H9 (cell line): ENCODE measurements at regions not wholly inside any gene's neighbourhood (a gene's known extent, or its start where the extent isn't known, plus 50 kb on each side); places are given as distances from the start of the nearest gene placed in this dataset.

Experiments
- DNase-seq: peaks from one replicate; pipeline ENCODE4 v3.0.0-alpha.2; 2017
- H2AFZ ChIP-seq: one replicate; pipeline ENCODE4 v1.6.1; 2013; ENCODE audit warnings: mild to moderate bottlenecking, low read length, control low read depth, moderate library complexity
- H2AK5ac ChIP-seq: 2 replicates; pipeline ENCODE4 v1.6.1; 2013; ENCODE audit warnings: low read length, control low read depth, mixed read lengths; ENCODE audit not compliant: insufficient read length
- H2BK120ac ChIP-seq: one replicate; pipeline ENCODE4 v1.6.1; 2013; ENCODE audit warnings: low read depth, mild to moderate bottlenecking, low read length, control low read depth, inconsistent platforms; ENCODE audit not compliant: poor library complexity, severe bottlenecking
- H2BK12ac ChIP-seq: 2 replicates; pipeline ENCODE4 v1.6.1; 2013; ENCODE audit warnings: low read length, control low read depth, mixed read lengths, low read depth; ENCODE audit not compliant: insufficient read length
- H2BK15ac ChIP-seq: 2 replicates; pipeline ENCODE4 v1.6.1; 2013; ENCODE audit warnings: low read depth, low read length, control low read depth
- H2BK20ac ChIP-seq: one replicate; pipeline ENCODE4 v1.6.1; 2013; ENCODE audit warnings: low read depth, mild to moderate bottlenecking, low read length, control low read depth, inconsistent platforms; ENCODE audit not compliant: poor library complexity, severe bottlenecking
- H2BK5ac ChIP-seq: 2 replicates; pipeline ENCODE4 v1.6.1; 2013; ENCODE audit warnings: low read length, control low read depth, mixed read lengths; ENCODE audit not compliant: insufficient read length
- H3K14ac ChIP-seq: 2 replicates; pipeline ENCODE4 v1.6.1; 2013; ENCODE audit warnings: low read length, control low read depth; ENCODE audit not compliant: insufficient read depth
- H3K18ac ChIP-seq: 2 replicates; pipeline ENCODE4 v1.6.1; 2013; ENCODE audit warnings: low read depth, mild to moderate bottlenecking, mixed read lengths, low read length, control low read depth; ENCODE audit not compliant: insufficient read length
- H3K23ac ChIP-seq: 2 replicates; pipeline ENCODE4 v1.6.1; 2013; ENCODE audit warnings: low read length, control low read depth, mixed read lengths, low read depth; ENCODE audit not compliant: insufficient read length
- H3K23me2 ChIP-seq: 2 replicates; pipeline ENCODE4 v1.6.1; 2013; ENCODE audit warnings: low read depth, mild to moderate bottlenecking, mixed read lengths, low read length, control low read depth; ENCODE audit not compliant: insufficient read length, poor library complexity, severe bottlenecking
- H3K27ac ChIP-seq: 2 replicates; pipeline ENCODE4 v1.5.1; 2013; ENCODE audit warnings: low read length, control low read depth, mixed read lengths, low read depth; ENCODE audit not compliant: insufficient read length
- H3K27me3 ChIP-seq: 2 replicates; pipeline ENCODE4 v1.6.1; 2013; ENCODE audit warnings: low read length, control low read depth, inconsistent platforms; ENCODE audit not compliant: insufficient read depth
- H3K4ac ChIP-seq: 2 replicates; pipeline ENCODE4 v1.6.1; 2013; ENCODE audit warnings: low read depth, mild to moderate bottlenecking, control low read depth, inconsistent platforms, low read length, moderate library complexity
- H3K4me1 ChIP-seq: 2 replicates; pipeline ENCODE4 v1.6.1; 2013; ENCODE audit warnings: low read length, control low read depth, inconsistent platforms; ENCODE audit not compliant: insufficient read depth
- H3K4me2 ChIP-seq: 2 replicates; pipeline ENCODE4 v1.6.1; 2013; ENCODE audit warnings: low read length, control low read depth, mixed read lengths; ENCODE audit not compliant: insufficient read length, insufficient read depth
- H3K56ac ChIP-seq: 2 replicates; pipeline ENCODE4 v1.6.1; 2013; ENCODE audit warnings: low read depth, mild to moderate bottlenecking, mixed read lengths, low read length, control low read depth; ENCODE audit not compliant: insufficient read length
- H3K79me1 ChIP-seq: 2 replicates; pipeline ENCODE4 v1.6.1; 2013; ENCODE audit warnings: low read depth, mild to moderate bottlenecking, moderate library complexity, low read length, control low read depth, inconsistent platforms; ENCODE audit not compliant: insufficient read depth, poor library complexity, severe bottlenecking
- H3K79me2 ChIP-seq: 2 replicates; pipeline ENCODE4 v1.6.1; 2013; ENCODE audit warnings: low read length, control low read depth, inconsistent platforms; ENCODE audit not compliant: insufficient read depth
- H3K9ac ChIP-seq: 2 replicates; pipeline ENCODE4 v1.6.1; 2013; ENCODE audit warnings: low read length, control low read depth, mixed read lengths; ENCODE audit not compliant: insufficient read length; ENCODE audit errors: extremely low read depth
- H3K9me3 ChIP-seq: one replicate; pipeline ENCODE4 v1.6.1; 2013; ENCODE audit warnings: low read depth, low read length, inconsistent platforms; ENCODE audit not compliant: control insufficient read depth
- H3T11ph ChIP-seq: one replicate; pipeline ENCODE4 v1.6.1; 2013; ENCODE audit warnings: mild to moderate bottlenecking, low read length, control low read depth, inconsistent platforms
- H4K20me1 ChIP-seq: one replicate; pipeline ENCODE4 v1.6.1; 2013; ENCODE audit not compliant: control insufficient read depth, insufficient read length, insufficient read depth
- H4K5ac ChIP-seq: 2 replicates; pipeline ENCODE4 v1.6.1; 2013; ENCODE audit warnings: low read depth, mild to moderate bottlenecking, mixed read lengths, low read length, control low read depth; ENCODE audit not compliant: insufficient read length
- H4K8ac ChIP-seq: replicated peaks from 2 replicates; pipeline ENCODE4 v1.6.1; 2013; ENCODE audit warnings: low read length, control low read depth, mixed read lengths, low read depth; ENCODE audit not compliant: insufficient read length
- H4K91ac ChIP-seq: 2 replicates; pipeline ENCODE4 v1.6.1; 2013; ENCODE audit warnings: low read depth, mild to moderate bottlenecking, moderate library complexity, mixed read lengths, low read length, control low read depth; ENCODE audit not compliant: insufficient read length
- H3K27ac Mint-ChIP-seq, 3 experiments: 2 replicates in 2 of 3; 3 replicates in 1 of 3; pipeline ENCODE4 v1.8.0; 2020 to 2021; ENCODE audit warnings: mixed read lengths in 3 of 3, mild to moderate bottlenecking in 1 of 3, moderate library complexity in 1 of 3
- H3K27me3 Mint-ChIP-seq: 2 replicates; pipeline ENCODE4 v1.8.0; 2021; ENCODE audit warnings: low read depth, mild to moderate bottlenecking, moderate library complexity, mixed read lengths
- H3K36me3 Mint-ChIP-seq, 3 experiments: 2 replicates in 2 of 3; 3 replicates in 1 of 3; pipeline ENCODE4 v1.8.0; 2020 to 2021; ENCODE audit warnings: low read depth in 3 of 3, mixed read lengths in 3 of 3; ENCODE audit not compliant: insufficient read depth in 1 of 3
- H3K4me1 Mint-ChIP-seq, 2 experiments: 2 replicates each; pipeline ENCODE4 v1.8.0; 2020; ENCODE audit warnings: mixed read lengths in 2 of 2
- H3K4me3 Mint-ChIP-seq, 2 experiments: 2 replicates in 1 of 2; 3 replicates in 1 of 2; pipeline ENCODE4 v1.8.0; 2020 to 2021; ENCODE audit warnings: mild to moderate bottlenecking in 2 of 2, mixed read lengths in 2 of 2, moderate library complexity in 1 of 2
- H3K9me3 Mint-ChIP-seq, 2 experiments: 2 replicates in 1 of 2; 3 replicates in 1 of 2; pipeline ENCODE4 v1.8.0; 2020; ENCODE audit warnings: mild to moderate bottlenecking in 2 of 2, mixed read lengths in 2 of 2, moderate library complexity in 1 of 2
- CTCF ChIP-seq: fragments of 200-600 bp; sonication (generic); conservative IDR thresholded peaks from 3 replicates; pipeline ENCODE4 v1.8.0; 2021; ENCODE audit warnings: antibody characterized with exemption, mild to moderate bottlenecking

DNA sequence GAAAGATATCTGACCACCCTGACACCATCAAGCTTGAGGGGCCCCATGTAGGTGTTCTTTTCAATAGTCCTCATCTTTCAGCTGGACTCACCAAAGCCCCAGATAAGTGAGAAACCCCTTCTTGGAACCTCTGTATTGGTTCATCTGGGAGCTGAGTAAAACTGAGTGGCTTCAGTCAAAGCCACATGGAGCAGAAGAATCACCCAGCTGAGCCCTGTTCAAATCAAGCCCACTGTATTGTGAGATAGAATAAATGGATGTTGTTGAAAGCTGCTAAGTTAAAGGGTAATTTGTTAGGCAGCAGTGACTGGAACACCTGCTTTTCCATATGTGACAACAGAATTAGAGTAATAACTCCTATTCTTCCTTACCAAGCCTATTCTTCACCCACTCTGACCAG, 64.8 kb upstream of the SDK1 start:
- no peak overlapping the region for H3K4me3 Mint-ChIP-seq
- peaks cover 6 to 10% (median 6%) of the 10 kb centered on the region in 3 experiments; a peak in 6 of 7 replicates for H3K36me3 Mint-ChIP-seq
- H3K23me2 ChIP-seq, result no peaks in the 10 kb centered on the region
- H3K79me2 ChIP-seq, result no peaks in the 10 kb centered on the region
- H3K18ac ChIP-seq, result no peak overlapping the region
- H2BK15ac ChIP-seq, result no peak overlapping the region
- H3K56ac ChIP-seq, result no peak overlapping the region
- H3K27ac Mint-ChIP-seq, result no peak overlapping the region
- no peak overlapping the region for H3K4me2 ChIP-seq
- H4K8ac ChIP-seq, result no peak overlapping the region
- no peak overlapping the region for H3K9ac ChIP-seq
- no peak for TF ChIP-seq CTCF
- no peak overlapping the region for H4K5ac ChIP-seq
- no peak for DNase-seq
- H3K79me1 ChIP-seq, result no peaks in the 10 kb centered on the region
- H2BK20ac ChIP-seq, result no peak overlapping the region
- H2AK5ac ChIP-seq, result no peak overlapping the region
- H3K14ac ChIP-seq, result no peak overlapping the region
- H2AFZ ChIP-seq, result no peak overlapping the region
- H3K23ac ChIP-seq, result no peak overlapping the region
- no peaks in the 10 kb centered on the region for H3K4me1 ChIP-seq
- H3K27me3 ChIP-seq, result no peaks in the 10 kb centered on the region
- peaks cover 10 to 22% of the 10 kb centered on the region in 2 experiments for H3K9me3 Mint-ChIP-seq
- H3K27ac ChIP-seq, result no peak overlapping the region
- H2BK5ac ChIP-seq, result no peak overlapping the region
- no peak overlapping the region for H3T11ph ChIP-seq
- H3K9me3 ChIP-seq, result no peaks in the 10 kb centered on the region
- H4K20me1 ChIP-seq, result no peaks in the 10 kb centered on the region
- peaks cover 4% of the 10 kb centered on the region for H3K27me3 Mint-ChIP-seq
- H4K91ac ChIP-seq, result no peak overlapping the region
- no peak overlapping the region for H2BK12ac ChIP-seq
- peaks cover 0 to 10% of the 10 kb centered on the region in 2 experiments; a peak in 2 of 4 replicates for H3K4me1 Mint-ChIP-seq
- H2BK120ac ChIP-seq, result no peak overlapping the region
- H3K4ac ChIP-seq, result no peak overlapping the region
